Neuronal stem cell (in vitro differentiated cells): ENCODE measurements at regions not wholly inside any gene's neighbourhood (a gene's known extent, or its start where the extent isn't known, plus 50 kb on each side); places are given as distances from the start of the nearest gene placed in this dataset.

Source experiments
- DNase-seq: peaks from one replicate; pipeline ENCODE4 v3.0.0-alpha.2; 2013; ENCODE audit warnings: low spot score
- H2AFZ ChIP-seq: one replicate; pipeline ENCODE4 v1.6.1; 2013; ENCODE audit warnings: mild to moderate bottlenecking, low read length, inconsistent platforms
- H2AK5ac ChIP-seq: 2 replicates; pipeline ENCODE4 v1.6.1; 2013; ENCODE audit warnings: low read depth, mild to moderate bottlenecking, inconsistent platforms, low read length, moderate library complexity, mixed read lengths
- H2BK120ac ChIP-seq: 2 replicates; pipeline ENCODE4 v1.6.1; 2013; ENCODE audit warnings: low read depth, mild to moderate bottlenecking, inconsistent platforms, low read length, moderate library complexity, mixed read lengths
- H2BK12ac ChIP-seq: one replicate; pipeline ENCODE4 v1.6.1; 2013; ENCODE audit warnings: low read length, inconsistent platforms
- H2BK15ac ChIP-seq: 2 replicates; pipeline ENCODE4 v1.6.1; 2013; ENCODE audit warnings: mild to moderate bottlenecking, low read length, inconsistent platforms, mixed read lengths
- H2BK5ac ChIP-seq: one replicate; pipeline ENCODE4 v1.6.1; 2013; ENCODE audit warnings: inconsistent platforms, mild to moderate bottlenecking, low read length, moderate library complexity
- H3K14ac ChIP-seq: one replicate; pipeline ENCODE4 v1.6.1; 2013; ENCODE audit warnings: low read length, inconsistent platforms
- H3K18ac ChIP-seq: 2 replicates; pipeline ENCODE4 v1.6.1; 2013; ENCODE audit warnings: low read length, inconsistent platforms
- H3K23ac ChIP-seq: 2 replicates; pipeline ENCODE4 v1.6.1; 2013; ENCODE audit warnings: low read depth, mild to moderate bottlenecking, mixed read lengths, low read length, inconsistent platforms; ENCODE audit not compliant: poor library complexity
- H3K27ac ChIP-seq: replicated peaks from 3 replicates; pipeline ENCODE4 v1.5.1; 2013; ENCODE audit warnings: low read length, inconsistent platforms
- H3K27me3 ChIP-seq, 3 experiments: 2 replicates each; pipeline ENCODE4 v1.6.1; 2013; ENCODE audit warnings: low read length in 3 of 3, mild to moderate bottlenecking in 2 of 3, inconsistent platforms in 1 of 3, low read depth in 1 of 3, mixed read lengths in 1 of 3, moderate library complexity in 1 of 3; ENCODE audit not compliant: control insufficient read depth in 3 of 3, insufficient read depth in 3 of 3
- H3K36me3 ChIP-seq, 2 donors: replicated peaks in 1 of 2; 2 replicates each; pipeline ENCODE4 v1.6.1; 2013; ENCODE audit warnings: low read length in 2 of 2; ENCODE audit not compliant: control insufficient read depth in 2 of 2, insufficient read depth in 2 of 2
- H3K4ac ChIP-seq: 2 replicates; pipeline ENCODE4 v1.6.1; 2013; ENCODE audit warnings: inconsistent platforms, mild to moderate bottlenecking, low read length, moderate library complexity
- H3K4me1 ChIP-seq, 2 donors: 1 replicate in 1 of 2; 2 replicates in 1 of 2; pipeline ENCODE4 v1.6.1; 2013; ENCODE audit warnings: low read length in 2 of 2, low read depth in 1 of 2; ENCODE audit not compliant: control insufficient read depth in 2 of 2, insufficient read depth in 1 of 2
- H3K4me2 ChIP-seq: one replicate; pipeline ENCODE4 v1.6.1; 2013; ENCODE audit warnings: mild to moderate bottlenecking, low read length, inconsistent platforms; ENCODE audit not compliant: insufficient read depth, poor library complexity, severe bottlenecking
- H3K4me3 ChIP-seq, 2 donors: 2 replicates each; pipeline ENCODE4 v1.5.1; 2013; ENCODE audit warnings: low read length in 2 of 2, mild to moderate bottlenecking in 2 of 2, inconsistent platforms in 1 of 2, moderate library complexity in 1 of 2
- H3K79me1 ChIP-seq: one replicate; pipeline ENCODE4 v1.6.1; 2013; ENCODE audit warnings: low read depth, mild to moderate bottlenecking, inconsistent platforms, low read length, moderate library complexity
- H3K9ac ChIP-seq: one replicate; pipeline ENCODE4 v1.6.1; 2013; ENCODE audit warnings: mild to moderate bottlenecking, low read depth, low read length, inconsistent platforms; ENCODE audit not compliant: poor library complexity
- H3K9me3 ChIP-seq, 2 donors: replicated peaks in 1 of 2; 2 replicates each; pipeline versions ENCODE3 to v1.6.1; 2013; ENCODE audit warnings: low read length in 2 of 2, mild to moderate bottlenecking in 2 of 2, inconsistent platforms in 1 of 2, low read depth in 1 of 2, mixed read lengths in 1 of 2, moderate library complexity in 1 of 2; ENCODE audit not compliant: control insufficient read depth in 2 of 2, insufficient read depth in 1 of 2
- H4K8ac ChIP-seq: one replicate; pipeline ENCODE4 v1.6.1; 2013; ENCODE audit warnings: low read depth, mild to moderate bottlenecking, inconsistent platforms, low read length, moderate library complexity
- H4K91ac ChIP-seq: one replicate; pipeline ENCODE4 v1.6.1; 2013; ENCODE audit warnings: low read length, low read depth, mild to moderate bottlenecking, inconsistent platforms; ENCODE audit not compliant: poor library complexity
- WGBS, 2 donors: extraction: QIAGEN DNeasy Blood & Tissue Kit; methylation state at CpG; one replicate each; pipeline ENCODE4 v1.1.7; 2013; ENCODE audit warnings: missing lambda C conversion rate in 2 of 2, mixed read lengths in 1 of 2; ENCODE audit not compliant: insufficient read length in 2 of 2, insufficient replicate concordance in 1 of 2; ENCODE audit errors: extremely low coverage in 2 of 2; 5-methylcytosine and 5-hydroxymethylcytosine counted together

DNA sequence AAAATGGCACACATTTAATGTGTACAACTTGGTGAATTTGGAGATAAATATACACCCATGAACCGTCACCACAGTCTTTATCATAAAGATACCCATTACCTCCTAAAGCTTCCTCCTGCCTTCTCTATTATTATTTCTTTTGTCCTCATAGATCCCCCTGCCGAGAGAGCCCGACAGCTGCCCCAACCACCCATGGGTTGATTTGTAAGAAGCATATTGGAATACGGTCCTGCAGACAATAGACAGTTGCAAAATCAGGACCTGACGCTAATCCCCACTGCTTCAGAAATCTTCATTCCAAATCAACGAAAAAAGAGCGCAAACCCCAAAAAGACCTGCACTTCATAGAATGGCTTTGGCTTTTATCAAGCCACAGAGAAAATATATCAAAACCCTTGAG, 697.5 kb downstream of the SEMA5A start:
- H2BK12ac ChIP-seq: no peak overlapping the region
- H3K27ac ChIP-seq: no peak overlapping the region
- no peak overlapping the region for H3K23ac ChIP-seq
- no peak overlapping the region for H3K4me3 ChIP-seq
- H3K9ac ChIP-seq: no peak overlapping the region
- no peak overlapping the region for H2AFZ ChIP-seq
- no peak overlapping the region for H2BK120ac ChIP-seq
- H4K91ac ChIP-seq: no peak overlapping the region
- DNase-seq: peak; percentile 41
- no peak overlapping the region for H3K18ac ChIP-seq
- H3K4me2 ChIP-seq: no peak overlapping the region
- no peaks in the 10 kb centered on the region for H3K36me3 ChIP-seq
- no peak overlapping the region for H3K4ac ChIP-seq
- no peaks in the 10 kb centered on the region for H3K79me1 ChIP-seq
- no CpG with 5 or more reads among the region's 7 CpGs for WGBS, 2 donors
- peaks cover 6 to 11% of the 10 kb centered on the region in 2 donors for H3K4me1 ChIP-seq
- no peak overlapping the region for H2BK15ac ChIP-seq
- H3K27me3 ChIP-seq: no peaks in the 10 kb centered on the region
- H2AK5ac ChIP-seq: no peak overlapping the region
- H2BK5ac ChIP-seq: no peak overlapping the region
- no peaks in the 10 kb centered on the region for H3K9me3 ChIP-seq
- H4K8ac ChIP-seq: no peak overlapping the region
- no peak overlapping the region for H3K14ac ChIP-seq

DNA sequence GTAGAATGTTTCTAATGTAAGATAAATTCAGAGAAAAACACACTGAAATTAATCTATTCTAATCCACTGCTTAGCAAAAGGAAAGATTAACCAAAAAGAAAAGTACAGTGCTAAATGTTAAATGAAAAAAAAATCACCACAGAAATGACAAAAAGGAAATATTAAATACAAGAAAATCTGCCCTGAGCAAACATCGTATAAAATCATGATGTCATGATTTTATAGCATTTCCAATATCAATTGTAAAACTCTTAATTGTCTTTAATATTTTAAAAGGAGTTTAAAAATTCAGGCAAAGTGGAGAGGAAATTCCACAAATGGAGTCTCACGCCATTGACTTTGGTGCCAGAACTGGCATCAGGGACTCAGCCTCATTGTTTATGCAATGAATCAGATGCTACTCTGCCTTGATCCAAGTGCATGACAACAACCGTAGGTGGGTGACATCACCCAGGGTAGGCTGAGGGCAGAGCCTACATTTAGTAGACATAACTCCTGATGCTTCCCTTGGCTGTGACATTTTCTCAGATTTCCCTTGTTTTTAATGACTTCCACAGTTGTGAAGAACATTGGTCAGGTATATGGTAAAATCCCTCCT, 696.8 kb downstream of the SEMA5A start:
- Histone ChIP-seq H3K18ac (no peak overlapping the region), H3K36me3 (no peaks in the 10 kb centered on the region), H2BK5ac (no peak overlapping the region), H3K9ac (no peak overlapping the region), H3K4me2 (no peak overlapping the region), H3K4me3 (no peak overlapping the region), H4K8ac (no peak overlapping the region), H3K4ac (no peak overlapping the region), H3K27me3 (no peaks in the 10 kb centered on the region), H4K91ac (no peak overlapping the region), H2AK5ac (no peak overlapping the region), H3K27ac (no peak overlapping the region), H2AFZ (no peak overlapping the region), H3K79me1 (no peaks in the 10 kb centered on the region), H3K14ac (no peak overlapping the region), H2BK120ac (no peak overlapping the region), H3K4me1 (peaks cover under 1 to 5% of the 10 kb centered on the region in 2 donors), H2BK12ac (no peak overlapping the region), H3K9me3 (no peaks in the 10 kb centered on the region), H3K23ac (no peak overlapping the region), H2BK15ac (no peak overlapping the region)
- WGBS, 2 donors: no CpG with 5 or more reads among the region's 3 CpGs
- no peak for DNase-seq

DNA sequence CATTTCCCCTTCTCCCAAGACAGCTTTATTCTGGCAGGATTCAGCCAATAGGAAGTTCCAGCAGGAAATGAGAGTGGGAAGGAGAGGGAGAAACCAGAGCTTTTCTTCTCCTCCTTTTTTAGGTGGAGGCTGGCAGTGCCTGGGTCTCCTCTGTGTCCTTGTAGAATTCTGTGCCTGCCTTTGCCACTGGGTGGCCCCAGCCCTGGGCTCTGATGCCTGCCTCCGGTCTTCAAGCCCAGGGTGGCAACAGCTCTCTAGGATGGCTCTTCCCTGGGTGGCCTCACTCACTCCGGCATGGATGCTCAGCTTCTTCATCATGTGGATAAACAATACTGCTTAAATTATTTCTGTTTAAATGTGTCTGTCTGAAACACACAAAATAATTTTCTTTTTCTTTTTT, 694.8 kb downstream of the SEMA5A start:
- Histone ChIP-seq H3K4me2 (no peak overlapping the region), H4K91ac (no peak overlapping the region), H3K9ac (no peak overlapping the region), H3K27ac (no peak overlapping the region), H3K14ac (no peak overlapping the region), H2BK15ac (no peak overlapping the region), H4K8ac (no peak overlapping the region), H3K27me3 (no peaks in the 10 kb centered on the region), H2AK5ac (no peak overlapping the region), H3K18ac (peak overlapping the region; percentile 11), H3K9me3 (no peaks in the 10 kb centered on the region), H2BK120ac (no peak overlapping the region), H2BK5ac (no peak overlapping the region), H2BK12ac (no peak overlapping the region), H3K4ac (no peak overlapping the region), H3K23ac (no peak overlapping the region), H3K79me1 (no peaks in the 10 kb centered on the region), H3K4me3 (no peak overlapping the region), H3K36me3 (no peaks in the 10 kb centered on the region), H2AFZ (no peak overlapping the region), H3K4me1 (peaks cover 0 to 2% of the 10 kb centered on the region in 2 donors)
- WGBS, 2 donors: no CpG with 5 or more reads among the region's 2 CpGs
- no peak for DNase-seq

DNA sequence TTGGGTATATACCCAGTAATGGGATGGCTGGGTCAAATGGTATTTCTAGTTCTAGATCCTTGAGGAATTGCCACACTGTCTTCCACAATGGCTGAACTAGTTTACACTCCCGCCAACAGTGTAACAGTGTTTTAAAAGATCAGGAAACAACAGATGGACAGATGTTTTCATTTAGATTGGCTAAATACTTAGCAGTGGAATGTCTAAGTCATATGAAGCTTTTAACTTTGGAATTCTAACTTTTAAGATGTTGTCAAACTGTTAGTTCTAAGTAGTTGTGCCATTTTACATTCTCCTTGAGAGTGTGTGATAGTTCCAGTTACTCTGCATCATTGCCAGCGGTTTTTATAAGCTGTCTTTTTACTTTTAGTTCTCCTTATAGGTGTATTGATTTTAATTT, 688.8 kb downstream of the SEMA5A start:
- Histone ChIP-seq H3K27me3 (no peaks in the 10 kb centered on the region), H3K4me3 (no peak overlapping the region), H3K4me2 (no peak overlapping the region), H2AFZ (no peak overlapping the region), H3K27ac (no peak overlapping the region), H3K14ac (no peak overlapping the region), H4K8ac (no peak overlapping the region), H2BK120ac (no peak overlapping the region), H3K18ac (no peak overlapping the region), H3K4me1 (no peaks in the 10 kb centered on the region), H4K91ac (no peak overlapping the region), H2BK15ac (no peak overlapping the region), H2BK12ac (no peak overlapping the region), H3K23ac (no peak overlapping the region), H3K4ac (no peak overlapping the region), H3K9me3 (no peaks in the 10 kb centered on the region), H2BK5ac (no peak overlapping the region), H3K79me1 (no peaks in the 10 kb centered on the region), H2AK5ac (no peak overlapping the region), H3K9ac (no peak overlapping the region), H3K36me3 (no peaks in the 10 kb centered on the region)
- no peak for DNase-seq
- no CpG with 5 or more reads among the region's 2 CpGs for WGBS, 2 donors
